ENCODE measurements at regions not wholly inside any gene's neighbourhood (a gene's known extent, or its start where the extent isn't known, plus 50 kb on each side); places are given as distances from the start of the nearest gene placed in this dataset.
A peak's percentile ranks its signal among the peaks of the same experiment; 100 is the strongest.
"Not testable (repeated sequence)": the region's sequence is repeated elsewhere in the genome, so short reads cannot be mapped to it uniquely, and the experiment has no call there.

DNA sequence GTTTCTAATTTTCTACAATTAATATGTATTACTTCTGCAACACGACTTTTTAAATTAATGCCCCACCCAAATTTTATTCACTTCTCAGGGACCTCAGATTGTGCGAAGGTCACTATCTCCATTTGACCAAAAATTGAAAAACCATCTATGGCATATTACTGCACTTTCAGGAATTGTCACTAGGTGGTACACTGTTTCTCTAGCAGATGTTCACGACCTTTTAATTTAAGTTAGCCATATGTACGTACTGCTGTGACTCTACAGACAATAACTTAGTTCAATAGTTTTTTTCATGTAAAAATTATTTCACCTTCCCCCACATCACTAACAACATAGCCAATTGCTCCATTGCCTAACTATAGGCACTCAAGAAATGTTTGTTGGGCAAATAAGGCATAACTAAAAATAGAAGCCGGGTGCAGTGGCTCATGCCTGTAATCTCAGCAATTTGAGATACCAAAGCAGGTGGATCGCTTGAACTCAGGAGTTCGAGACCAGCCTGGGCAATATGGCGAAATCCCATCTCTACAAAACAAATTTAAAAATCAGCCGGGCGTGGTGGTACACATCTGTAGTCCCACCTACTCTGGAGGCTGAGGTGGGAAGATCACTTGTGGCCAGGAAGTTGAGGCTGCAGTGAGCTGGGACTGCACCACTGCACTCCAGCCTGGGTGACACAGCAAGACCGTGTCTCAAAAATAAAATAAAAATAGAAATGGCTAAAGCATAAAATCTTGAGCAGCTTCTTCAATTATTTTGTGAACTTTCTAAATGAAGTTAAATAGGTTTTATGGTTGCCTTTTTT lies 75.7 kb upstream of the PKN2 start:
- FAIRE-seq (no peak), DNase-seq (ENCODE audit: insufficient read length, low spot score) (peak; percentile 10)
- TF ChIP-seq POU2F2 (IDR thresholded peaks at IDR 0.05; ENCODE audit: low read depth, low read length) (no peak), POLR2AphosphoS5 (IDR thresholded peaks at IDR 0.05; ENCODE audit: low read depth, low read length) (no peak), SPI1 (IDR thresholded peaks at IDR 0.05; ENCODE audit: low read depth, low read length) (no peak), POLR2A (IDR thresholded peaks at IDR 0.05; ENCODE audit: low read depth, low read length) (no peak), TAF1 (IDR thresholded peaks at IDR 0.05; ENCODE audit: low read depth, low read length) (no peak), PAX5 (IDR thresholded peaks at IDR 0.05; ENCODE audit: insufficient read depth, low read length, severe bottlenecking) (no peak)

GRCh38 chr1:88609051-88609450 lies 75.0 kb upstream of the PKN2 start:
- FAIRE-seq (no peak), DNase-seq (ENCODE audit: insufficient read length, low spot score) (no peak)
- TF ChIP-seq POU2F2 (IDR thresholded peaks at IDR 0.05; ENCODE audit: low read depth, low read length) (no peak), POLR2AphosphoS5 (IDR thresholded peaks at IDR 0.05; ENCODE audit: low read depth, low read length) (no peak), POLR2A (IDR thresholded peaks at IDR 0.05; ENCODE audit: low read depth, low read length) (no peak), PAX5 (IDR thresholded peaks at IDR 0.05; ENCODE audit: insufficient read depth, low read length, severe bottlenecking) (no peak), TAF1 (IDR thresholded peaks at IDR 0.05; ENCODE audit: low read depth, low read length) (no peak), SPI1 (IDR thresholded peaks at IDR 0.05; ENCODE audit: low read depth, low read length) (no peak)

GRCh38 chr1:88610687-88611086 lies 73.4 kb upstream of the PKN2 start:
- DNase-seq (ENCODE audit: insufficient read length, low spot score) (no peak), FAIRE-seq (no peak)
- TF ChIP-seq PAX5 (IDR thresholded peaks at IDR 0.05; ENCODE audit: insufficient read depth, low read length, severe bottlenecking) (no peak), TAF1 (IDR thresholded peaks at IDR 0.05; ENCODE audit: low read depth, low read length) (no peak), POLR2A (IDR thresholded peaks at IDR 0.05; ENCODE audit: low read depth, low read length) (no peak), POLR2AphosphoS5 (IDR thresholded peaks at IDR 0.05; ENCODE audit: low read depth, low read length) (no peak), SPI1 (IDR thresholded peaks at IDR 0.05; ENCODE audit: low read depth, low read length) (no peak), POU2F2 (IDR thresholded peaks at IDR 0.05; ENCODE audit: low read depth, low read length) (no peak)

GRCh38 chr1:88612292-88612691 lies 71.8 kb upstream of the PKN2 start:
- TF ChIP-seq SPI1 (IDR thresholded peaks at IDR 0.05; ENCODE audit: low read depth, low read length), result no peak
- no peak for TF ChIP-seq TAF1 (IDR thresholded peaks at IDR 0.05; ENCODE audit: low read depth, low read length)
- no peak for TF ChIP-seq POU2F2 (IDR thresholded peaks at IDR 0.05; ENCODE audit: low read depth, low read length)
- TF ChIP-seq POLR2A (IDR thresholded peaks at IDR 0.05; ENCODE audit: low read depth, low read length), result no peak
- no peak for TF ChIP-seq PAX5 (IDR thresholded peaks at IDR 0.05; ENCODE audit: insufficient read depth, low read length, severe bottlenecking)
- DNase-seq (ENCODE audit: insufficient read length, low spot score) (no peak), FAIRE-seq (no peak)

DNA sequence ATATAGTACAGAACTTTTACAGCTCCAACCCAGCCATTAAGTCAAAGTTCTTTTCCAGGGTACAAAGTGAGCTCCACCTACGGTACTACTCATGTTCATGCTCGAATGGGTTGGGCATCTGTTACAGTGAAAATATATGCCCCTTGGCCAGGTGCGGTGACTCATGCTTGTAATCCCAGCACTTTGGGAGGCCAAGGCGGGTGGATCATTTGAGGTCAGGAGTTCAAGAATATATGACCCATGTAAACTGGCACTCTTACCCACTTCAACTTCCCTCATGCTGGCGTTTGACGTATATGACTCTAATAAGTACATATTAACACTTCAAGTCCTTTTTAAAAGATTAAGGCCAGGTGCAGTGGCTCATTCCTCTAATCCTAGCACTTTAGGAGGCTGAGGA lies 71.3 kb upstream of the PKN2 start:
- FAIRE-seq (no peak), DNase-seq (ENCODE audit: insufficient read length, low spot score) (no peak)
- TF ChIP-seq POU2F2 (IDR thresholded peaks at IDR 0.05; ENCODE audit: low read depth, low read length) (no peak), PAX5 (IDR thresholded peaks at IDR 0.05; ENCODE audit: insufficient read depth, low read length, severe bottlenecking) (no peak), POLR2AphosphoS5 (IDR thresholded peaks at IDR 0.05; ENCODE audit: low read depth, low read length) (no peak), TAF1 (IDR thresholded peaks at IDR 0.05; ENCODE audit: low read depth, low read length) (no peak), SPI1 (IDR thresholded peaks at IDR 0.05; ENCODE audit: low read depth, low read length) (no peak), POLR2A (IDR thresholded peaks at IDR 0.05; ENCODE audit: low read depth, low read length) (no peak)

GRCh38 chr1:88618331-88618730 lies 65.7 kb upstream of the PKN2 start:
- FAIRE-seq (no peak), DNase-seq (ENCODE audit: insufficient read length, low spot score) (no peak)
- TF ChIP-seq POLR2A (IDR thresholded peaks at IDR 0.05; ENCODE audit: low read depth, low read length) (no peak), POLR2AphosphoS5 (IDR thresholded peaks at IDR 0.05; ENCODE audit: low read depth, low read length) (no peak), TAF1 (IDR thresholded peaks at IDR 0.05; ENCODE audit: low read depth, low read length) (no peak), PAX5 (IDR thresholded peaks at IDR 0.05; ENCODE audit: insufficient read depth, low read length, severe bottlenecking) (no peak), POU2F2 (IDR thresholded peaks at IDR 0.05; ENCODE audit: low read depth, low read length) (no peak), SPI1 (IDR thresholded peaks at IDR 0.05; ENCODE audit: low read depth, low read length) (no peak)

DNA sequence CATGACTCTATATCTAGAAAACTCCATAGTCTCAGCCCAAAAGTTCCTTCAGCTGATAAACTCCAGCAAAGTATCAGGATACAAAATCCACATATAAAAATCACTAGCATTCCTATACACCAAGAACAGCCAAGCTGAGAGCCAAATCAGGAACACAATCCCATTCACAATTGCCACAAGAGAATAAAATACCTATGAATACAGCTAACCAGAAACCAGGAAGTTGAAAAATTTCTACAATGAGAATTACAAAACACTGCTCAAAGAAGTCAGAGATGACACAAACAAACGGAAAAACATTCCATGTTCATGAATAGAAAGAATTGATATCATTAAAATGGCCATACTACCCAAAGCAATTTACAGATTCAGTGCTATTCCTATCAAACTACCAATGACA lies 61.0 kb upstream of the PKN2 start:
- not testable (repeated sequence) for DNase-seq (ENCODE audit: insufficient read length, low spot score); FAIRE-seq
